ENCODE measurements at regions not wholly inside any gene's neighbourhood (a gene's known extent, or its start where the extent isn't known, plus 50 kb on each side); places are given as distances from the start of the nearest gene placed in this dataset.

DNA sequence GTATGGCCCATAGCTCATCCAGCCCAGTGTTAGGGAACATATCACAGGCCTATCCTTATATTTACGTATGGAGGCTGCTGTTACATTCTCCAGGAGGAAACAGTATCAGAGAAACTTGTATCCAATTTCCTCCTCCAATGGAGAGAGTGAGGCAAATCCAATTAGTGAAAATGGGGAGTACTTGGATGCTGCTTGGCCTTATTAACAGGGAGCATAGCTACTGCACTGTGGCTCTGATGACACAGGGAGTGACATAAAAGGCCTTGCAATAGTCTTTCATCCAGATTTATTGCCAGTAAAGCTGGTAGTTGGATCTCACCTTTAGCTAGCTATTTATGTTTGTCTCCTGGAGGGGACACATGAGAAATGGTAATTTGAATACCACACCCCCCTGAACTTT is 313.2 kb upstream of the MTPN start:
- peaks cover 10 to 12% of the 10 kb centered on the region in 2 donors for H3K9me3 Mint-ChIP-seq
- intact Hi-C loops (cut with micrococcal nuclease): no loop called here

GRCh38 chr7:136278057-136278456 is 300.9 kb upstream of the MTPN start:
- WGBS (ENCODE audit: insufficient coverage): no CpG with 5 or more reads among the region's 2 CpGs
- Mint-ChIP-seq H3K9me3 (peaks cover 15 to 19% of the 10 kb centered on the region in 2 donors), H3K27ac (no peak overlapping the region), H3K27me3 (ENCODE audit: low read depth in 2 of 2) (no peaks in the 10 kb centered on the region), H3K36me3 (no peaks in the 10 kb centered on the region), H3K4me1 (no peaks in the 10 kb centered on the region), H3K4me3 (no peak overlapping the region)
- H3K27ac ChIP-seq (ENCODE audit: low read length): no peak overlapping the region
- no peaks in the 10 kb centered on the region for H3K36me3 ChIP-seq (ENCODE audit: control insufficient read depth, insufficient read depth, low read length)
- intact Hi-C loops (cut with micrococcal nuclease): no loop called here
- no peaks in the 10 kb centered on the region for H3K9me3 ChIP-seq (ENCODE audit: control insufficient read depth, insufficient read depth, low read length)
- ATAC-seq: no peak
- no peaks in the 10 kb centered on the region for H3K27me3 ChIP-seq (ENCODE audit: control insufficient read depth, insufficient read depth, low read length)
- no peak for TF ChIP-seq CTCF (IDR thresholded peaks at IDR 0.05)
- DNase-seq: no peak
- H3K4me3 ChIP-seq (ENCODE audit: low read length): no peak overlapping the region
- H3K4me1 ChIP-seq (ENCODE audit: control insufficient read depth, insufficient read depth, low read length): no peaks in the 10 kb centered on the region

More for the DNA sequence above, 313.2 kb upstream of the MTPN start:
- Histone ChIP-seq H3K36me3 (ENCODE audit: control insufficient read depth, insufficient read depth, low read length) (no peaks in the 10 kb centered on the region), H3K27me3 (ENCODE audit: control insufficient read depth, insufficient read depth, low read length) (no peaks in the 10 kb centered on the region), H3K27ac (ENCODE audit: low read length) (no peak overlapping the region), H3K9me3 (ENCODE audit: control insufficient read depth, insufficient read depth, low read length) (no peaks in the 10 kb centered on the region), H3K4me1 (ENCODE audit: control insufficient read depth, insufficient read depth, low read length) (no peaks in the 10 kb centered on the region), H3K4me3 (ENCODE audit: low read length) (no peak overlapping the region)
- 100% methylated on average over 1 of the region's 1 CpG for WGBS (ENCODE audit: insufficient coverage)
- TF ChIP-seq CTCF (IDR thresholded peaks at IDR 0.05): no peak
- Mint-ChIP-seq H3K4me3 (no peak overlapping the region), H3K27me3 (ENCODE audit: low read depth in 2 of 2) (no peaks in the 10 kb centered on the region), H3K27ac (no peak overlapping the region), H3K4me1 (no peaks in the 10 kb centered on the region), H3K36me3 (no peaks in the 10 kb centered on the region)
- ATAC-seq: no peak
- DNase-seq: no peak

DNA sequence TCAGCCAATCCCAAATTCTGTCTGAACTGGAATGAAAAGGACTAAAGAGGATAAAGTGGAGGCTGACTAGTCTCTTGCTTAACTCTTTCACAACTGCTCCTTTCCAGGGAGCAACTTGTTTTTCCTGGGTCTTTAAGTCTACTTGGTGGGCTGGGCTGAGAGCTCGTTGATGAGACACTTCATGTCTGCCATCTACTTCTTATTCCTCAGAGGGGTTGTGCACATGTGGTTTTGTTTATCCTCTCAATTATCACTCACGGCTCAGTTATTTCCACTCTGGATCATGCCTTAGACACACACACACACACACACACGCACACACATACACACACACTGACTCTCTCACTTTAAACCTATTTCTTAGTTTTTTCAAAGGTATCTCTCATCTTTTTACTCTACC is 298.6 kb upstream of the MTPN start:
- Histone ChIP-seq H3K9me3 (ENCODE audit: control insufficient read depth, insufficient read depth, low read length) (no peaks in the 10 kb centered on the region), H3K27me3 (ENCODE audit: control insufficient read depth, insufficient read depth, low read length) (no peaks in the 10 kb centered on the region), H3K4me3 (ENCODE audit: low read length) (no peak overlapping the region), H3K36me3 (ENCODE audit: control insufficient read depth, insufficient read depth, low read length) (no peaks in the 10 kb centered on the region), H3K27ac (ENCODE audit: low read length) (no peak overlapping the region), H3K4me1 (ENCODE audit: control insufficient read depth, insufficient read depth, low read length) (no peaks in the 10 kb centered on the region)
- no peak for TF ChIP-seq CTCF (IDR thresholded peaks at IDR 0.05)
- Mint-ChIP-seq H3K27ac (no peak overlapping the region), H3K36me3 (no peaks in the 10 kb centered on the region), H3K4me3 (no peak overlapping the region), H3K27me3 (ENCODE audit: low read depth in 2 of 2) (no peaks in the 10 kb centered on the region), H3K9me3 (peaks cover 9 to 15% of the 10 kb centered on the region in 2 donors), H3K4me1 (no peaks in the 10 kb centered on the region)
- ATAC-seq (no peak), DNase-seq (no peak)
- intact Hi-C loops (cut with micrococcal nuclease): no loop called here
- WGBS (ENCODE audit: insufficient coverage): 74% methylated on average over 3 of the region's 3 CpGs

GRCh38 chr7:136274636-136275345 is 297.6 kb upstream of the MTPN start:
- WGBS (ENCODE audit: insufficient coverage): 82% methylated on average over 1 of the region's 1 CpG
- no peaks in the 10 kb centered on the region for H3K27me3 Mint-ChIP-seq (ENCODE audit: low read depth in 2 of 2)
- H3K27ac Mint-ChIP-seq: no peak overlapping the region
- Histone ChIP-seq H3K27ac (ENCODE audit: low read length) (no peak overlapping the region), H3K36me3 (ENCODE audit: control insufficient read depth, insufficient read depth, low read length) (no peaks in the 10 kb centered on the region), H3K4me1 (ENCODE audit: control insufficient read depth, insufficient read depth, low read length) (no peaks in the 10 kb centered on the region), H3K9me3 (ENCODE audit: control insufficient read depth, insufficient read depth, low read length) (no peaks in the 10 kb centered on the region), H3K4me3 (ENCODE audit: low read length) (no peak overlapping the region), H3K27me3 (ENCODE audit: control insufficient read depth, insufficient read depth, low read length) (no peaks in the 10 kb centered on the region)
- no peak for TF ChIP-seq CTCF (IDR thresholded peaks at IDR 0.05)
- no peak overlapping the region for H3K4me3 Mint-ChIP-seq
- peaks cover 5 to 14% of the 10 kb centered on the region in 2 donors for H3K9me3 Mint-ChIP-seq
- no peaks in the 10 kb centered on the region for H3K4me1 Mint-ChIP-seq
- no peak for DNase-seq
- no peak for ATAC-seq
- intact Hi-C loops (cut with micrococcal nuclease): no loop called here
- H3K36me3 Mint-ChIP-seq: no peaks in the 10 kb centered on the region

Measured in natural killer cell (primary cell).